ENCODE measurements at regions not wholly inside any gene's neighbourhood (a gene's known extent, or its start where the extent isn't known, plus 50 kb on each side); places are given as distances from the start of the nearest gene placed in this dataset.

- Histone ChIP-seq H3K4me3 (no peak overlapping the region), H3K27ac (no peak overlapping the region), H3K9me3 (no peaks in the 10 kb centered on the region), H3K36me3 (no peaks in the 10 kb centered on the region), H3K4me1 (replicated peaks) (no peaks in the 10 kb centered on the region), H3K27me3 (replicated peaks; ENCODE audit: insufficient read depth) (no peaks in the 10 kb centered on the region)
- TF ChIP-seq CTCF (IDR thresholded peaks at IDR 0.05): no peak
- TF ChIP-seq POLR2AphosphoS5 (IDR thresholded peaks at IDR 0.05): no peak
- no peak for TF ChIP-seq POLR2A (IDR thresholded peaks at IDR 0.05)
- intact Hi-C loops (cut with DNase I): no loop called here
- DNase-seq (ENCODE audit: low spot score): peak; percentile 2
- WGBS: 91% methylated on average over 8 of the region's 8 CpGs
Measured at GRCh38 chr19:31499281-31500196, 150.3 kb upstream of the TSHZ3 start.

GRCh38 chr19:31500197-31500830 is 151.1 kb upstream of the TSHZ3 start:
- intact Hi-C loops (cut with DNase I): no loop called here
- WGBS: 77% methylated on average over 8 of the region's 8 CpGs
- Histone ChIP-seq H3K9me3 (no peaks in the 10 kb centered on the region), H3K36me3 (no peaks in the 10 kb centered on the region), H3K4me1 (replicated peaks) (no peaks in the 10 kb centered on the region), H3K4me3 (no peak overlapping the region), H3K27me3 (replicated peaks; ENCODE audit: insufficient read depth) (no peaks in the 10 kb centered on the region), H3K27ac (no peak overlapping the region)
- peak; percentile 2 for DNase-seq (ENCODE audit: low spot score)
- TF ChIP-seq POLR2AphosphoS5 (IDR thresholded peaks at IDR 0.05): no peak
- no peak for TF ChIP-seq CTCF (IDR thresholded peaks at IDR 0.05)
- no peak for TF ChIP-seq POLR2A (IDR thresholded peaks at IDR 0.05)

- Histone ChIP-seq H3K4me1 (replicated peaks) (no peaks in the 10 kb centered on the region), H3K27me3 (replicated peaks; ENCODE audit: insufficient read depth) (no peaks in the 10 kb centered on the region), H3K9me3 (no peaks in the 10 kb centered on the region), H3K27ac (no peak overlapping the region), H3K4me3 (no peak overlapping the region), H3K36me3 (no peaks in the 10 kb centered on the region)
- WGBS: 79% methylated on average over 11 of the region's 11 CpGs
- no peak for TF ChIP-seq CTCF (IDR thresholded peaks at IDR 0.05)
- TF ChIP-seq POLR2A (IDR thresholded peaks at IDR 0.05): no peak
- no peak for TF ChIP-seq POLR2AphosphoS5 (IDR thresholded peaks at IDR 0.05)
- DNase-seq (ENCODE audit: low spot score): no peak
- intact Hi-C loops (cut with DNase I): no loop called here
Measured at GRCh38 chr19:31500946-31501345, 151.7 kb upstream of the TSHZ3 start.

GRCh38 chr19:31501427-31502195 is 152.4 kb upstream of the TSHZ3 start:
- DNase-seq (ENCODE audit: low spot score): peak; percentile 2
- Histone ChIP-seq H3K4me3 (no peak overlapping the region), H3K27me3 (replicated peaks; ENCODE audit: insufficient read depth) (no peaks in the 10 kb centered on the region), H3K27ac (no peak overlapping the region), H3K4me1 (replicated peaks) (no peaks in the 10 kb centered on the region), H3K36me3 (no peaks in the 10 kb centered on the region), H3K9me3 (no peaks in the 10 kb centered on the region)
- intact Hi-C loops (cut with DNase I): no loop called here
- TF ChIP-seq CTCF (IDR thresholded peaks at IDR 0.05): no peak
- TF ChIP-seq POLR2A (IDR thresholded peaks at IDR 0.05): no peak
- TF ChIP-seq POLR2AphosphoS5 (IDR thresholded peaks at IDR 0.05): no peak
- 91% methylated on average over 4 of the region's 4 CpGs for WGBS
